Astrocyte (in vitro differentiated cells and primary cell): ENCODE measurements at regions not wholly inside any gene's neighbourhood (a gene's known extent, or its start where the extent isn't known, plus 50 kb on each side); places are given as distances from the start of the nearest gene placed in this dataset.

ENCODE experiments used
- EZH2 ChIP-seq: IDR thresholded peaks from 2 replicates; pipeline ENCODE4 v1.6.1; 2012; ENCODE audit warnings: mild to moderate bottlenecking, low read length, inconsistent platforms; ENCODE audit not compliant: insufficient read depth
- TF ChIP-seq, protein P1 (sequence below): IDR thresholded peaks from 2 replicates; pipeline ENCODE4 v1.5.1; 2011; ENCODE audit warnings: low read depth, mild to moderate bottlenecking, inconsistent platforms, low read length, moderate library complexity; ENCODE audit not compliant: insufficient read depth

DNA sequence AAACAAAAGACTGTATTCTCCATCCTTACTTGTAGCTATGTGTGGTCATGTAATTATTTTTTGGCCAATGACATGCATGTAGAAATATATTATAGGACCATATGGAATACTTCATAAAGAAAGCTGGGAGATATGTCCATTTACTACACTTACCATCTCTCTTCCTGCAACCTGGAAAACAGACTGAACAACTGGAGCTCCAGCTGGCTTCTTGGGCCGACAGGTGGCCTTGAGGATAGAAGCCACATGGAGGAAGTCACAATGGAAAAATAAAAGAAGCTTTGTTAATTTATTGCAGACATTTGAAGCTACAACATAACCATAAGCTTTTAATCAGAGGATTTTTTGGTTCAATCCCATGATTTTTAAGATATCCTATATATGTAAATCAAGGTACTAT, 167.9 kb upstream of the CBLB start:
- TF ChIP-seq, protein P1, sequence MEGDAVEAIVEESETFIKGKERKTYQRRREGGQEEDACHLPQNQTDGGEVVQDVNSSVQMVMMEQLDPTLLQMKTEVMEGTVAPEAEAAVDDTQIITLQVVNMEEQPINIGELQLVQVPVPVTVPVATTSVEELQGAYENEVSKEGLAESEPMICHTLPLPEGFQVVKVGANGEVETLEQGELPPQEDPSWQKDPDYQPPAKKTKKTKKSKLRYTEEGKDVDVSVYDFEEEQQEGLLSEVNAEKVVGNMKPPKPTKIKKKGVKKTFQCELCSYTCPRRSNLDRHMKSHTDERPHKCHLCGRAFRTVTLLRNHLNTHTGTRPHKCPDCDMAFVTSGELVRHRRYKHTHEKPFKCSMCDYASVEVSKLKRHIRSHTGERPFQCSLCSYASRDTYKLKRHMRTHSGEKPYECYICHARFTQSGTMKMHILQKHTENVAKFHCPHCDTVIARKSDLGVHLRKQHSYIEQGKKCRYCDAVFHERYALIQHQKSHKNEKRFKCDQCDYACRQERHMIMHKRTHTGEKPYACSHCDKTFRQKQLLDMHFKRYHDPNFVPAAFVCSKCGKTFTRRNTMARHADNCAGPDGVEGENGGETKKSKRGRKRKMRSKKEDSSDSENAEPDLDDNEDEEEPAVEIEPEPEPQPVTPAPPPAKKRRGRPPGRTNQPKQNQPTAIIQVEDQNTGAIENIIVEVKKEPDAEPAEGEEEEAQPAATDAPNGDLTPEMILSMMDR, result no peak
- TF ChIP-seq EZH2, result no peak
